Thymus (tissue), 11 donors: ENCODE measurements at regions not wholly inside any gene's neighbourhood (a gene's known extent, or its start where the extent isn't known, plus 50 kb on each side); places are given as distances from the start of the nearest gene placed in this dataset.

Experiments used
- DNase-seq, 9 donors: peaks; one replicate each; pipeline ENCODE4 v3.0.0-alpha.2; 2013; ENCODE audit warnings: low spot score in 9 of 9, low read depth in 6 of 9, missing footprints in 1 of 9
- H3K27ac ChIP-seq, 2 donors: one replicate each; pipeline ENCODE4 v1.5.1; 2013; ENCODE audit warnings: control low read depth in 1 of 2, low read depth in 1 of 2, low read length in 1 of 2, mild to moderate bottlenecking in 1 of 2, moderate library complexity in 1 of 2
- H3K27me3 ChIP-seq, 2 donors: one replicate each; pipeline ENCODE4 v1.5.1; 2013; ENCODE audit warnings: low read length in 1 of 2; ENCODE audit not compliant: control insufficient read depth in 2 of 2, insufficient read depth in 1 of 2
- H3K36me3 ChIP-seq, 2 donors: one replicate each; pipeline ENCODE4 v1.5.1; 2013; ENCODE audit warnings: low read length in 1 of 2, mild to moderate bottlenecking in 1 of 2, moderate library complexity in 1 of 2; ENCODE audit not compliant: control insufficient read depth in 2 of 2, insufficient read depth in 2 of 2
- H3K4me1 ChIP-seq, 2 donors: one replicate each; pipeline ENCODE4 v1.5.1; 2013; ENCODE audit warnings: low read length in 2 of 2; ENCODE audit not compliant: control insufficient read depth in 2 of 2, insufficient read depth in 2 of 2
- H3K4me3 ChIP-seq, 2 donors: one replicate each; pipeline ENCODE4 v1.5.1; 2013; ENCODE audit warnings: low read length in 2 of 2, control low read depth in 1 of 2, mild to moderate bottlenecking in 1 of 2
- H3K9me3 ChIP-seq, 2 donors: one replicate each; pipeline ENCODE4 v1.5.1; 2013; ENCODE audit warnings: low read length in 1 of 2, mild to moderate bottlenecking in 1 of 2; ENCODE audit not compliant: control insufficient read depth in 2 of 2, insufficient read depth in 1 of 2
- WGBS: extraction: QIAGEN DNeasy Blood & Tissue Kit; methylation state at CpG from one replicate; pipeline ENCODE4 v1.1.7; 2013; 5-methylcytosine and 5-hydroxymethylcytosine counted together
- donor health status: healthy.

DNA sequence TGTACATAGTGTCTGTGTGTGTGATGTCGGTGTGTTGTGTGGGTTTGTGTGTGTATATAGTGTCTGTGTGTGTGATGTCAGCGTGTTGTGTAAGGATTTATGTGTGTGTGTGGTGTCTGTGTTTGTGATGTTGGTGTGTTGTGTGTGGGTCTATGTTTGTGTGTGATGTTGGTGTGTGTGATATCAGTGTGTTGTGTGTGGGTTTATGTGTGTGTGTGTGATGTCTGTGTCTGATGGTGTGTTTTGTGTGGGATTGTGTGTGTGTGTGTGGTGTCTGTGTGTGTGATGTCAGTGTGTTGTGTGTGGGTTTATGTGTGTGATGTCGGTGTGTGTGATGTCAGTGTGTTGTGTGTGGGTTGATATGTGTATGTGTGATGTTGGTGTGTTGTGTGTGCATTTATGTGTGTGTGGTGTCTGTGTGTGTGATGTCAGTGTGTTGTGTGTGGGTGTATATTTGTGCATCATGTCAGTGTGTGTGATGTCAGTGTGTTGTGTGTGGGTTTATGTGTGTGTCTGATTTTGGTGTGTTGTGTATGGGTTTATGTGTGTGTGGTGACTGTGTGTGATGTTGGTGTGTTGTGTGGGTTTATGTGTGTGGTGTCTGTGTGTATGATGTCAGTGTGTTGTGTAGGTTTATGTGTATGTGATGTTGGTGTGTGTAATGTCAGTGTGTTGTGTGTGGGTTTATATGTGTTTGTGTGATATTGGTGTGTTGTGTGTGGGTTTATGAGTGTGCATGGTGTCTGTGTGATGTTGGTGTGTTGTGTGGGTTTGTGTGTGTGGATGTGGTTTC, 102.4 kb upstream of the CD93 start:
- H3K27me3 ChIP-seq: no peaks in the 10 kb centered on the region
- H3K36me3 ChIP-seq: no peaks in the 10 kb centered on the region
- 96% methylated on average over 3 of the region's 3 CpGs for WGBS
- no peak overlapping the region for H3K4me3 ChIP-seq
- no peak for DNase-seq
- H3K9me3 ChIP-seq: no peaks in the 10 kb centered on the region
- H3K27ac ChIP-seq: no peak overlapping the region
- no peaks in the 10 kb centered on the region for H3K4me1 ChIP-seq

GRCh38 chr20:23187751-23188150, 101.6 kb upstream of the CD93 start:
- DNase-seq: no peak
- no peaks in the 10 kb centered on the region for H3K4me1 ChIP-seq
- H3K4me3 ChIP-seq: no peak overlapping the region
- 89% methylated on average over 7 of the region's 7 CpGs for WGBS
- no peak overlapping the region for H3K27ac ChIP-seq
- H3K9me3 ChIP-seq: no peaks in the 10 kb centered on the region
- no peaks in the 10 kb centered on the region for H3K36me3 ChIP-seq
- no peaks in the 10 kb centered on the region for H3K27me3 ChIP-seq

GRCh38 chr20:23186808-23187207, 100.7 kb upstream of the CD93 start:
- H3K27ac ChIP-seq: no peak overlapping the region
- WGBS: 89% methylated on average over 5 of the region's 5 CpGs

DNA sequence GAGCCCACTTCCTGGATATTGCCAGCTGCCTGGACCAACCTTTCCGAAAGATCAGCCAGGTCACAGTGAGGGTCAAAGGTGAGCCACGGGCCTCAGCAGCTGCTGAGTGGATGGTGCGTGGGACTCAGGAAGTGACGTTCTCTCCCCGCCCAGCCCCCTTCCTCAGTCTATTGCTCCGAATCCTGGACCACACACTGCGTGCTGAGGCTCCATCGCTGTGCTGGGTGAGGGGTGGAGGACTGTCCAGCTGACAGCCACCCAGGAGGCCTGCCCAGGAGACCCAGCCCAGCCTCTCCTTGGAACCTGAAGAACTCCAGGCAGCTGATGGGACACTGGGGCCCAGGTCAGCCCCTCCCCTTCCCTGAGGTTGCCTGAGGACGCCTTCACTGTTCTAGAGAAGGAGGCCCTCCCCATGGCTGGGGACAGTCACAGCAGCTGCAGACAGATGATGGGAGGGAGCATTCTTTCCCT, 94.4 kb upstream of the CD93 start:
- Histone ChIP-seq H3K4me3 (no peak overlapping the region), H3K27ac (no peak overlapping the region), H3K36me3 (no peaks in the 10 kb centered on the region), H3K4me1 (no peaks in the 10 kb centered on the region), H3K9me3 (no peaks in the 10 kb centered on the region), H3K27me3 (no peaks in the 10 kb centered on the region)
- WGBS: 94% methylated on average over 9 of the region's 9 CpGs
- no peak for DNase-seq

More at GRCh38 chr20:23186808-23187207, 100.7 kb upstream of the CD93 start:
- DNase-seq: no peak
- H3K4me1 ChIP-seq: no peaks in the 10 kb centered on the region
- H3K4me3 ChIP-seq: no peak overlapping the region
- no peaks in the 10 kb centered on the region for H3K36me3 ChIP-seq
- H3K9me3 ChIP-seq: no peaks in the 10 kb centered on the region
- H3K27me3 ChIP-seq: no peaks in the 10 kb centered on the region

GRCh38 chr20:23179766-23180403, 93.8 kb upstream of the CD93 start:
- no peaks in the 10 kb centered on the region for H3K9me3 ChIP-seq
- no peak overlapping the region for H3K27ac ChIP-seq
- H3K4me1 ChIP-seq: no peaks in the 10 kb centered on the region
- H3K4me3 ChIP-seq: no peak overlapping the region
- WGBS: 98% methylated on average over 1 of the region's 1 CpG
- no peak for DNase-seq
- no peaks in the 10 kb centered on the region for H3K36me3 ChIP-seq
- no peaks in the 10 kb centered on the region for H3K27me3 ChIP-seq

- DNase-seq: no peak
- Histone ChIP-seq H3K36me3 (no peaks in the 10 kb centered on the region), H3K9me3 (no peaks in the 10 kb centered on the region), H3K27ac (no peak overlapping the region), H3K27me3 (no peaks in the 10 kb centered on the region), H3K4me1 (no peaks in the 10 kb centered on the region), H3K4me3 (no peak overlapping the region)
- 30% methylated on average over 3 of the region's 3 CpGs for WGBS
These were observed 92.7 kb upstream of the CD93 start for GRCh38 chr20:23178806-23179205.

GRCh38 chr20:23174821-23175220, 88.7 kb upstream of the CD93 start:
- Histone ChIP-seq H3K9me3 (no peaks in the 10 kb centered on the region), H3K4me3 (no peak overlapping the region), H3K27me3 (no peaks in the 10 kb centered on the region), H3K27ac (no peak overlapping the region), H3K4me1 (no peaks in the 10 kb centered on the region), H3K36me3 (no peaks in the 10 kb centered on the region)
- no peak for DNase-seq
- 97% methylated on average over 3 of the region's 3 CpGs for WGBS

DNA sequence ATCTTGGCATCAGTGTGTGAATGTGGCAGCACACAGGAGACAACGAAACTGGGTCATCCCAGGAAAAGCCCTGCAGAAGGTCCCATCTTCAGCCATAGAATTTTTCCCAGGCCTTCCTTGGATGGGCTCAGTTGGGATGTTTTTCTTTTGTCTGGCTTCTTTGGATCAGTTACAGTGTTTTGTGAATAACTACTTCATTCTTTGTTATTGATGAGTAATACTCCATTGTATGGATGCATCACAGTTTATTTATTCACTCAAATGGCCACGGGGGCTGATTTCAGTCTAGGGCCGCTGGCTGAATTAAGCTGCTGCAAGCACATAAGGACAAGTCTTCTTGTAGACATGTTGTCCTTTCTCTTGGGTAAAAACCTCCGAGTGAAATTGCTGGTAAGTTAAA, 81.3 kb upstream of the CD93 start:
- no peaks in the 10 kb centered on the region for H3K9me3 ChIP-seq
- H3K4me1 ChIP-seq: peaks cover 0 to 2% of the 10 kb centered on the region in 2 donors
- no peak overlapping the region for H3K4me3 ChIP-seq
- H3K27me3 ChIP-seq: no peaks in the 10 kb centered on the region
- H3K36me3 ChIP-seq: no peaks in the 10 kb centered on the region
- DNase-seq: no peak
- 98% methylated on average over 4 of the region's 4 CpGs for WGBS
- no peak overlapping the region for H3K27ac ChIP-seq

DNA sequence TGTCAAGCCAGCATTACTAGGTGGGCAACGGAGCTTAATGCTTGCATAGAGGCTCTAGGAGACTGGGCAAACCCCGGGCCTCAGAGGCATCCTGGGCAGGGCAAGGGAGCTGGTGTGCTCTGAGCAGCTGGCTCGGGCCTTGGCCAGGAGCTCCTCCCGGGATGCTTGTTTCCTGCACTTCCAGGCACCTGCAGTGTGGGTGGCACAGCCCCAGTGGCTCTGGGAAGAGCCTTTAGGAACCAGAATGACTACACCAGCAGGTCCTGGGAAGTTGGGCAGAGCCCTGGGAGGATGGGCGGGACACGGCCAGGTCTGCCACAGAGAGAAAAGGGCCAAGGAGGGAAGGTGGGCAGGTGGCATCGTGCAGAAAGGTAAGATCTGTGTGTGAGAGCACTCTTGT, 80.4 kb upstream of the CD93 start:
- peaks cover 7 to 8% of the 10 kb centered on the region in 2 donors for H3K4me1 ChIP-seq
- no peaks in the 10 kb centered on the region for H3K36me3 ChIP-seq
- no peaks in the 10 kb centered on the region for H3K9me3 ChIP-seq
- no peaks in the 10 kb centered on the region for H3K27me3 ChIP-seq
- no peak overlapping the region for H3K27ac ChIP-seq
- DNase-seq: no peak
- 95% methylated on average over 7 of the region's 7 CpGs for WGBS
- H3K4me3 ChIP-seq: no peak overlapping the region
